GM12878 (cell line): ENCODE measurements at regions not wholly inside any gene's neighbourhood (a gene's known extent, or its start where the extent isn't known, plus 50 kb on each side); places are given as distances from the start of the nearest gene placed in this dataset.

Source experiments
- ATAC-seq: fragments of 200-7000 bp; cut with Tn5 transposase; 3 replicates; pipeline ENCODE4 v1.9.1; 2020; ENCODE audit warnings: mild to moderate bottlenecking, moderate library complexity
- BruUV-seq: library from RNA; stranded (reverse); fragments of 400-500 nt; replicated peaks from 2 replicates; lab custom pipeline; 2021; lab: Mats Ljungman, UMichigan
- CTCF ChIA-PET: fragments of 300-600 bp; sonication (Branson Sonifier 250); formaldehyde crosslinking; extraction: SDS; loops from one replicate; lab custom pipeline; 2021; ENCODE audit warnings: inconsistent platforms; lab: Yijun Ruan, JAX
- POLR2A ChIA-PET: fragments of 350-600 bp; formaldehyde crosslinking; extraction: SDS; loops from one replicate; lab custom pipeline; 2021; ENCODE audit warnings: inconsistent platforms; lab: Charles Lee
- RAD21 ChIA-PET: fragments of 300-600 bp; sonication (Branson Sonifier 250); formaldehyde crosslinking; loops from one replicate; lab custom pipeline; 2023; ENCODE audit warnings: antibody characterized with exemption; ENCODE audit not compliant: unreplicated experiment; lab: Charles Lee
- SMC1A ChIA-PET: fragments of 300-600 bp; sonication (Branson Sonifier 250); formaldehyde crosslinking; loops from one replicate; lab custom pipeline; 2023; ENCODE audit not compliant: unreplicated experiment, uncharacterized antibody; lab: Charles Lee
- DNase-seq: peaks from one replicate; pipeline ENCODE4 v3.0.0-alpha.2; 2011; ENCODE audit warnings: low read depth, low spot score
- FAIRE-seq: peaks from 3 replicates; lab custom pipeline; 2011; peaks lifted over from hg19 to GRCh38; lab: Jason Lieb, UNC
- H2AFZ ChIP-seq: 2 replicates; pipeline ENCODE4 v1.6.0; 2011; ENCODE audit warnings: low read depth, low read length, control low read depth; ENCODE audit not compliant: control insufficient read depth
- H3K27ac ChIP-seq: 2 replicates; pipeline ENCODE4 v1.5.1; 2011; ENCODE audit warnings: control low read depth; ENCODE audit not compliant: control insufficient read depth, insufficient read depth
- H3K27me3 ChIP-seq, 2 experiments: replicated peaks in 1 of 2; 2 replicates each; pipeline versions ENCODE4 v1.6.0 to v1.6.1; 2011; ENCODE audit warnings: low read length in 1 of 2; ENCODE audit not compliant: control insufficient read depth in 2 of 2, insufficient read depth in 2 of 2
- H3K36me3 ChIP-seq, 2 experiments: 2 replicates each; pipeline ENCODE4 v1.5.1; 2011; ENCODE audit warnings: low read length in 1 of 2; ENCODE audit not compliant: control insufficient read depth in 2 of 2, insufficient read depth in 2 of 2
- H3K4me1 ChIP-seq: 2 replicates; pipeline ENCODE4 v1.6.1; 2011; ENCODE audit warnings: mild to moderate bottlenecking, low read length, moderate library complexity, mixed read lengths; ENCODE audit not compliant: control insufficient read depth, insufficient read depth
- H3K4me2 ChIP-seq: 2 replicates; pipeline ENCODE4 v1.6.0; 2011; ENCODE audit warnings: control low read depth; ENCODE audit not compliant: control insufficient read depth, insufficient read depth
- H3K4me3 ChIP-seq: fragments of 200-600 bp; sonication (generic); 2 replicates; pipeline ENCODE4 v1.5.1; 2016
- H3K79me2 ChIP-seq: 2 replicates; pipeline ENCODE4 v1.6.0; 2011; ENCODE audit warnings: low read length; ENCODE audit not compliant: control insufficient read depth, insufficient read depth
- H3K9ac ChIP-seq: 2 replicates; pipeline ENCODE4 v1.8.0; 2011; ENCODE audit warnings: low read length, control low read depth, mixed read lengths; ENCODE audit not compliant: control insufficient read depth, insufficient read depth
- H3K9me3 ChIP-seq: replicated peaks from 3 replicates; pipeline ENCODE4 v1.5.1; 2011; ENCODE audit warnings: mild to moderate bottlenecking, low read length; ENCODE audit not compliant: control insufficient read depth, insufficient read depth
- H4K20me1 ChIP-seq: 2 replicates; pipeline ENCODE4 v1.6.0; 2011; ENCODE audit not compliant: control insufficient read depth, insufficient read depth
- BCL3 ChIP-seq: IDR thresholded peaks from 2 replicates; pipeline ENCODE4 v1.6.1; 2011; ENCODE audit warnings: borderline replicate concordance, low read depth, mild to moderate bottlenecking, moderate library complexity, low read length; ENCODE audit not compliant: insufficient read depth, poor library complexity, severe bottlenecking
- BMI1 ChIP-seq: fragments of 450-650 bp; IDR thresholded peaks from 2 replicates; pipeline ENCODE4 v1.6.1; 2016; ENCODE audit warnings: mild to moderate bottlenecking, moderate library complexity, borderline replicate concordance
- CHD4 ChIP-seq: fragments of 200-600 bp; sonication (generic); IDR thresholded peaks from 2 replicates; pipeline ENCODE4 v1.6.1; 2016; ENCODE audit warnings: mild to moderate bottlenecking
- DPF2 ChIP-seq: fragments of 450-650 bp; IDR thresholded peaks from 2 replicates; pipeline ENCODE4 v1.6.1; 2017; ENCODE audit warnings: mild to moderate bottlenecking
- EZH2 ChIP-seq: IDR thresholded peaks from 2 replicates; pipeline ENCODE4 v1.6.1; 2012; ENCODE audit warnings: low read depth, mild to moderate bottlenecking, control low read depth, inconsistent platforms, low read length, borderline replicate concordance; ENCODE audit not compliant: control insufficient read depth
- IKZF1 ChIP-seq: fragments of 450-650 bp; conservative IDR thresholded peaks from 2 replicates; pipeline ENCODE4 v1.6.1; 2017; ENCODE audit warnings: antibody characterized with exemption, mild to moderate bottlenecking
- MEF2A ChIP-seq: IDR thresholded peaks from 2 replicates; pipeline ENCODE4 v1.6.1; 2011; ENCODE audit warnings: low read depth, mild to moderate bottlenecking, low read length, moderate library complexity; ENCODE audit not compliant: insufficient read depth
- MEF2B ChIP-seq: fragments of 450-650 bp; IDR thresholded peaks from 2 replicates; pipeline ENCODE4 v1.6.1; 2018; ENCODE audit warnings: mild to moderate bottlenecking, moderate library complexity; ENCODE audit not compliant: partially characterized antibody, poor library complexity, severe bottlenecking
- NFYA ChIP-seq: IDR thresholded peaks from 2 replicates; pipeline ENCODE4 v1.6.1; 2011; ENCODE audit warnings: low read depth, mild to moderate bottlenecking, low read length, improper control_type of control experiment, borderline replicate concordance
- NR2F1 ChIP-seq: fragments of 450-650 bp; conservative IDR thresholded peaks from 2 replicates; pipeline ENCODE4 v1.6.1; 2017; ENCODE audit warnings: mild to moderate bottlenecking
- NRF1 ChIP-seq: conservative IDR thresholded peaks from 2 replicates; pipeline ENCODE4 v1.6.1; 2011; ENCODE audit warnings: mild to moderate bottlenecking, low read depth, low read length, improper control_type of control experiment
- POLR2AphosphoS2 ChIP-seq: IDR thresholded peaks from 2 replicates; pipeline ENCODE4 v1.6.1; 2011; ENCODE audit warnings: low read depth, mild to moderate bottlenecking, low read length, improper control_type of control experiment, moderate library complexity
- SIN3A ChIP-seq: IDR thresholded peaks from 2 replicates; pipeline ENCODE4 v1.6.1; 2012; ENCODE audit warnings: low read depth, low read length, improper control_type of control experiment
- SREBF1 ChIP-seq: IDR thresholded peaks from 2 replicates; pipeline ENCODE4 v1.6.1; 2012; ENCODE audit warnings: mild to moderate bottlenecking, low read length
- TCF12 ChIP-seq: IDR thresholded peaks from 2 replicates; pipeline ENCODE4 v1.6.1; 2011; ENCODE audit warnings: low read depth, mild to moderate bottlenecking, low read length
- in situ Hi-C: fragments of 300-500 bp; cut with MboI; formaldehyde crosslinking; loops from 9 replicates; pipeline ENCODE4 v1.14.3; 2018; ENCODE audit warnings: mixed read lengths
- intact Hi-C: fragments of 100-400 bp; cut with micrococcal nuclease; formaldehyde crosslinking; loops from one replicate; pipeline ENCODE4 v1.14.2; 2022; ENCODE audit not compliant: unreplicated experiment
- TF ChIP-seq, protein P1 (sequence below): fragments of 450-650 bp; IDR thresholded peaks from 2 replicates; pipeline ENCODE4 v1.6.1; 2014; ENCODE audit warnings: mild to moderate bottlenecking

GRCh38 chr15:69749797-69750196, 297.2 kb downstream of the RPLP1 start (continued):
- TF ChIP-seq DPF2 = no peak
- TF ChIP-seq NRF1 = no peak
- no peak for TF ChIP-seq SIN3A
- no peak for TF ChIP-seq EZH2
- TF ChIP-seq TCF12 = no peak
- no peak for TF ChIP-seq SREBF1
- no peak for TF ChIP-seq CHD4
- no peak for TF ChIP-seq POLR2AphosphoS2

DNA sequence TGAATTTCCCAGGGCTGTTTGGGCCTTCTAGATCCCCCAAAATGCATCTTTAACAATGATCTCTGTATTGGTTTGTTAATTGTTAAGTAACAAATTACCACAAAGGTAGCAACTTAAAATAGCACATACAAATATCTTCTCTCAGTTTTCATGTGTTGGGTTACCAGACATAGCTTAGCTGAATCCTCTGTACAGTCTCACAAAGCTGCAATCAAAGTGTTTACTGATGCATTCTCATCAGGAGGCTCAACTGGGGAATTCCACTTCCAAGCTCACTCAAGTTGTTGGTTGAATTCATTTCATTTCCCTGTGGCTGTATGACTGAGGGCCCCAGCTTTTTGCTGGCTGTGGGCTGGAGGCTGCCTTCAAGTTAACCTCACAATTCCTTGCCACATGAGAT, 297.6 kb downstream of the RPLP1 start:
- in situ Hi-C loops = no loop called here
- SMC1A ChIA-PET = interaction anchor here (0.5 to 2.7 kb wide), 7 partner anchors 8 to 266 kb away, joined by 3 to 11 read pairs (median 3); no protein-coding TSS in a partner anchor
- Histone ChIP-seq H3K4me1 (peaks cover 6% of the 10 kb centered on the region), H3K9ac (no peak overlapping the region), H3K36me3 (no peaks in the 10 kb centered on the region), H4K20me1 (no peaks in the 10 kb centered on the region), H3K4me3 (no peak overlapping the region), H3K27ac (no peak overlapping the region)
- POLR2A ChIA-PET = no interaction called here
- CTCF ChIA-PET = interaction anchor here (0.6 to 2.4 kb wide), 5 partner anchors 13 to 347 kb away, joined by 3 to 8 read pairs (median 3); partner anchors contain the start of gene TLE3
- TF ChIP-seq DPF2 = no peak
- no peak for TF ChIP-seq MEF2A
- TF ChIP-seq BMI1 = no peak
- no peak for TF ChIP-seq NR2F1
- no peak for TF ChIP-seq NFYA
- no peak for TF ChIP-seq BCL3
- TF ChIP-seq, protein P1, sequence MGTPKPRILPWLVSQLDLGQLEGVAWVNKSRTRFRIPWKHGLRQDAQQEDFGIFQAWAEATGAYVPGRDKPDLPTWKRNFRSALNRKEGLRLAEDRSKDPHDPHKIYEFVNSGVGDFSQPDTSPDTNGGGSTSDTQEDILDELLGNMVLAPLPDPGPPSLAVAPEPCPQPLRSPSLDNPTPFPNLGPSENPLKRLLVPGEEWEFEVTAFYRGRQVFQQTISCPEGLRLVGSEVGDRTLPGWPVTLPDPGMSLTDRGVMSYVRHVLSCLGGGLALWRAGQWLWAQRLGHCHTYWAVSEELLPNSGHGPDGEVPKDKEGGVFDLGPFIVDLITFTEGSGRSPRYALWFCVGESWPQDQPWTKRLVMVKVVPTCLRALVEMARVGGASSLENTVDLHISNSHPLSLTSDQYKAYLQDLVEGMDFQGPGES = no peak
- 0 out of 2 replicates have a peak, but pooled peaks have one; percentile 5 for TF ChIP-seq IKZF1
- peak; percentile 35 for TF ChIP-seq MEF2B
- TF ChIP-seq, all 136 proteins: peak for 2
- Histone ChIP-seq H3K79me2 (no peaks in the 10 kb centered on the region), H3K4me2 (no peak overlapping the region), H3K9me3 (peaks cover 30% of the 10 kb centered on the region), H3K27me3 (peaks cover 0 to 2% of the 10 kb centered on the region in 2 experiments; a peak in 2 of 4 replicates), H2AFZ (no peak overlapping the region)
- intact Hi-C loops = loop anchor here (10.0 kb wide), 1 partner anchor 735 kb away; no protein-coding TSS in a partner anchor
- no TSS peak for BruUV-seq
- DNase-seq (peak; percentile 40), FAIRE-seq (no peak), ATAC-seq (peak; percentile 53)
- RAD21 ChIA-PET = interaction anchor here (2.0 to 2.6 kb wide), 3 partner anchors 10 to 349 kb away, joined by 6 to 10 read pairs (median 8); no protein-coding TSS in a partner anchor
